Loucy (cell line): ENCODE measurements at regions not wholly inside any gene's neighbourhood (a gene's known extent, or its start where the extent isn't known, plus 50 kb on each side); places are given as distances from the start of the nearest gene placed in this dataset.

Source experiments
- H2AFZ ChIP-seq: fragments of 200-600 bp; sonication (generic); 2 replicates; pipeline ENCODE4 v1.6.0; 2016; ENCODE audit warnings: antibody characterized with exemption, mild to moderate bottlenecking, low read length, moderate library complexity
- H3F3A ChIP-seq: fragments of 200-600 bp; 2 replicates; pipeline ENCODE4 v1.6.0; 2016; ENCODE audit warnings: antibody characterized with exemption, low read depth, mild to moderate bottlenecking
- H3K27me3 ChIP-seq: fragments of 200-600 bp; sonication (generic); 2 replicates; pipeline ENCODE4 v1.6.1; 2014; ENCODE audit warnings: low read length, mild to moderate bottlenecking; ENCODE audit not compliant: insufficient read depth, poor library complexity, severe bottlenecking
- H3K36me3 ChIP-seq: fragments of 200-600 bp; sonication (generic); 2 replicates; pipeline ENCODE4 v1.6.1; 2016; ENCODE audit warnings: low read length; ENCODE audit not compliant: insufficient read depth
- H3K4me1 ChIP-seq: fragments of 200-600 bp; sonication (generic); 2 replicates; pipeline ENCODE4 v1.5.1; 2014; ENCODE audit warnings: low read length, mild to moderate bottlenecking; ENCODE audit not compliant: insufficient read depth, poor library complexity, severe bottlenecking
- H3K4me2 ChIP-seq: fragments of 200-600 bp; sonication (generic); 2 replicates; pipeline ENCODE4 v1.6.0; 2014; ENCODE audit warnings: antibody characterized with exemption, low read length, low read depth, mild to moderate bottlenecking; ENCODE audit not compliant: poor library complexity, severe bottlenecking
- H3K4me3 ChIP-seq: fragments of 200-600 bp; sonication (generic); 2 replicates; pipeline ENCODE4 v1.5.1; 2014; ENCODE audit warnings: low read length, mild to moderate bottlenecking, mixed read lengths; ENCODE audit not compliant: poor library complexity, severe bottlenecking
- H3K79me2 ChIP-seq: fragments of 200-600 bp; sonication (generic); 2 replicates; pipeline ENCODE4 v1.6.1; 2014; ENCODE audit warnings: low read length; ENCODE audit not compliant: insufficient read depth
- H3K9ac ChIP-seq: fragments of 200-600 bp; sonication (generic); 2 replicates; pipeline ENCODE4 v1.6.0; 2014; ENCODE audit warnings: mild to moderate bottlenecking, low read depth, low read length, moderate library complexity; ENCODE audit not compliant: poor library complexity, severe bottlenecking
- H3K9me2 ChIP-seq: fragments of 200-600 bp; sonication (generic); replicated peaks from 2 replicates; pipeline ENCODE4 v1.6.1; 2016; ENCODE audit warnings: low read depth, low read length, mixed read lengths
- H3K9me3 ChIP-seq: fragments of 200-600 bp; sonication (generic); 2 replicates; pipeline ENCODE4 v1.6.1; 2014; ENCODE audit warnings: mild to moderate bottlenecking, antibody characterized with exemption, low read length, low read depth; ENCODE audit not compliant: insufficient read depth
- H4K20me1 ChIP-seq: fragments of 200-600 bp; sonication (generic); 2 replicates; pipeline ENCODE4 v1.6.0; 2014; ENCODE audit warnings: antibody characterized with exemption, low read length, mild to moderate bottlenecking; ENCODE audit not compliant: insufficient read depth, poor library complexity, severe bottlenecking
- CTCF ChIP-seq: fragments of 200-600 bp; sonication (generic); conservative IDR thresholded peaks from 2 replicates; pipeline ENCODE4 v1.5.1; 2014; ENCODE audit warnings: mild to moderate bottlenecking, antibody characterized with exemption, low read length
- EZH2phosphoT487 ChIP-seq: fragments of 200-600 bp; IDR thresholded peaks from 2 replicates; pipeline ENCODE4 v1.6.1; 2018; ENCODE audit warnings: antibody characterized with exemption, mild to moderate bottlenecking, moderate library complexity, borderline replicate concordance

GRCh38 chr11:26121466-26121865, 210.5 kb upstream of the ANO3 start:
- no peak overlapping the region for H3K4me2 ChIP-seq
- no peaks in the 10 kb centered on the region for H3K9me3 ChIP-seq
- no peaks in the 10 kb centered on the region for H3K27me3 ChIP-seq
- no peaks in the 10 kb centered on the region for H3K79me2 ChIP-seq
- H3K36me3 ChIP-seq = no peaks in the 10 kb centered on the region
- H3K9me2 ChIP-seq = no peaks in the 10 kb centered on the region
- H3K4me3 ChIP-seq = no peak overlapping the region
- no peak overlapping the region for H2AFZ ChIP-seq
- H3K9ac ChIP-seq = no peak overlapping the region
- H3K4me1 ChIP-seq = no peaks in the 10 kb centered on the region
- H4K20me1 ChIP-seq = no peaks in the 10 kb centered on the region
- TF ChIP-seq CTCF (no peak), EZH2phosphoT487 (no peak)
- H3F3A ChIP-seq = no peaks in the 10 kb centered on the region

GRCh38 chr11:26126741-26127140, 205.2 kb upstream of the ANO3 start:
- TF ChIP-seq EZH2phosphoT487 = no peak
- TF ChIP-seq CTCF = no peak
- Histone ChIP-seq H3K36me3 (no peaks in the 10 kb centered on the region), H3K9ac (no peak overlapping the region), H3F3A (no peaks in the 10 kb centered on the region), H2AFZ (no peak overlapping the region), H3K4me1 (no peaks in the 10 kb centered on the region), H3K27me3 (no peaks in the 10 kb centered on the region), H3K4me2 (no peak overlapping the region), H3K9me3 (no peaks in the 10 kb centered on the region), H3K79me2 (no peaks in the 10 kb centered on the region), H3K9me2 (no peaks in the 10 kb centered on the region), H4K20me1 (no peaks in the 10 kb centered on the region), H3K4me3 (no peak overlapping the region)

- no peak overlapping the region for H3K9ac ChIP-seq
- H3K4me1 ChIP-seq = no peaks in the 10 kb centered on the region
These were observed 204.6 kb upstream of the ANO3 start for GRCh38 chr11:26127336-26127735.

More at GRCh38 chr11:26127336-26127735, 204.6 kb upstream of the ANO3 start:
- H3K9me2 ChIP-seq = no peaks in the 10 kb centered on the region
- H3K79me2 ChIP-seq = no peaks in the 10 kb centered on the region
- TF ChIP-seq CTCF (no peak), EZH2phosphoT487 (no peak)
- H3F3A ChIP-seq = no peaks in the 10 kb centered on the region
- no peaks in the 10 kb centered on the region for H4K20me1 ChIP-seq
- no peak overlapping the region for H3K4me2 ChIP-seq
- H3K9me3 ChIP-seq = no peaks in the 10 kb centered on the region
- H2AFZ ChIP-seq = no peak overlapping the region
- no peaks in the 10 kb centered on the region for H3K36me3 ChIP-seq
- no peaks in the 10 kb centered on the region for H3K27me3 ChIP-seq
- H3K4me3 ChIP-seq = no peak overlapping the region
